Panc1 (cell line): ENCODE measurements at regions not wholly inside any gene's neighbourhood (a gene's known extent, or its start where the extent isn't known, plus 50 kb on each side); places are given as distances from the start of the nearest gene placed in this dataset.

ENCODE experiments used
- ATAC-seq: fragments of 200-7000 bp; cut with Tn5 transposase; 2 replicates; pipeline ENCODE4 v1.9.1; 2020; ENCODE audit warnings: mild to moderate bottlenecking, moderate library complexity
- BruUV-seq: library from RNA; stranded (reverse); fragments of 400-500 nt; replicated peaks from 2 replicates; lab custom pipeline; 2021; lab: Mats Ljungman, UMichigan
- CTCF ChIA-PET: fragments of 300-600 bp; sonication (Branson Sonifier 250); formaldehyde crosslinking; loops from one replicate; lab custom pipeline; 2022; ENCODE audit warnings: antibody characterized with exemption; lab: Charles Lee
- POLR2A ChIA-PET: fragments of 300-600 bp; sonication (Branson Sonifier 250); formaldehyde crosslinking; loops from one replicate; lab custom pipeline; 2022; ENCODE audit warnings: antibody characterized with exemption; lab: Charles Lee
- DNase-seq: peaks from one replicate; pipeline ENCODE4 v3.0.0-alpha.2; 2010; ENCODE audit warnings: low read depth, low spot score
- H3K27ac ChIP-seq: 2 replicates; pipeline ENCODE4 v1.5.1; 2011; ENCODE audit warnings: mild to moderate bottlenecking, low read length, inconsistent platforms
- H3K27me3 ChIP-seq: fragments of 200-500 bp; sonication (Bioruptor generic); 2 replicates; pipeline ENCODE4 v1.6.0; 2014; ENCODE audit warnings: low read length, inconsistent platforms; ENCODE audit not compliant: control insufficient read depth, insufficient read depth
- H3K36me3 ChIP-seq: fragments of 200-500 bp; sonication (Bioruptor generic); 2 replicates; pipeline ENCODE4 v1.5.1; 2014; ENCODE audit warnings: inconsistent platforms, mild to moderate bottlenecking, low read length, moderate library complexity; ENCODE audit not compliant: control insufficient read depth, insufficient read depth
- H3K4me1 ChIP-seq: 2 replicates; pipeline ENCODE4 v1.5.1; 2011; ENCODE audit warnings: inconsistent platforms, mild to moderate bottlenecking, low read length, moderate library complexity; ENCODE audit not compliant: control insufficient read depth, insufficient read depth
- H3K4me3 ChIP-seq, 2 experiments: 2 replicates each; pipeline ENCODE4 v1.5.1; 2011 to 2012; ENCODE audit warnings: low read depth in 2 of 2, low read length in 2 of 2, mild to moderate bottlenecking in 2 of 2, inconsistent platforms in 1 of 2, moderate library complexity in 1 of 2
- H3K9me3 ChIP-seq: fragments of 200-500 bp; sonication (Bioruptor generic); 2 replicates; pipeline ENCODE4 v1.5.1; 2014; ENCODE audit warnings: low read depth, mild to moderate bottlenecking, inconsistent platforms, low read length, moderate library complexity; ENCODE audit not compliant: control insufficient read depth, insufficient read depth
- CTCF ChIP-seq: fragments of 450-650 bp; IDR thresholded peaks from 2 replicates; pipeline ENCODE4 v1.5.1; 2017; ENCODE audit warnings: mild to moderate bottlenecking
- POLR2AphosphoS5 ChIP-seq: IDR thresholded peaks from 2 replicates; pipeline ENCODE4 v1.6.1; 2012; ENCODE audit warnings: mild to moderate bottlenecking, low read depth, low read length, moderate library complexity
- REST ChIP-seq, 2 experiments: IDR thresholded peaks; 2 replicates each; pipeline ENCODE4 v1.6.1; 2011 to 2012; ENCODE audit warnings: low read depth in 2 of 2, control low read depth in 1 of 2, low read length in 1 of 2, mild to moderate bottlenecking in 1 of 2, moderate library complexity in 1 of 2; ENCODE audit not compliant: insufficient read depth in 1 of 2
- SIN3A ChIP-seq: IDR thresholded peaks from 2 replicates; pipeline ENCODE4 v1.6.1; 2012; ENCODE audit warnings: low read depth, mild to moderate bottlenecking, low read length, moderate library complexity, borderline replicate concordance; ENCODE audit not compliant: insufficient read depth
- TCF7L2 ChIP-seq: IDR thresholded peaks from 2 replicates; pipeline ENCODE4 v1.6.1; 2011; ENCODE audit warnings: mild to moderate bottlenecking, low read depth, low read length, inconsistent platforms
- in situ Hi-C: cut with HindIII; loops from 2 replicates; pipeline ENCODE4 v1.10.0; 2016; ENCODE audit warnings: low sequenced_read_pairs, low pct_unique_long_range_greater_than_20kb
- intact Hi-C: fragments of 100-400 bp; cut with micrococcal nuclease; formaldehyde crosslinking; loops from one replicate; pipeline ENCODE4 v1.10.0; 2022; ENCODE audit not compliant: unreplicated experiment

- BruUV-seq: no TSS peak
- Histone ChIP-seq H3K9me3 (no peaks in the 10 kb centered on the region), H3K4me3 (no peak overlapping the region), H3K27me3 (peaks cover 13% of the 10 kb centered on the region), H3K36me3 (no peaks in the 10 kb centered on the region), H3K27ac (no peak overlapping the region), H3K4me1 (no peaks in the 10 kb centered on the region; the same call in 1 of the 2 replicates)
- ATAC-seq (no peak), DNase-seq (no peak)
- ChIA-PET POLR2A (no interaction called here), CTCF (interaction anchor here (0.5 kb wide), 1 partner anchor 247 kb away, joined by 3 read pairs; no protein-coding TSS in a partner anchor)
- intact Hi-C loops (no loop called here), in situ Hi-C loops (no loop called here)
- TF ChIP-seq POLR2AphosphoS5 (no peak), SIN3A (no peak), REST (IDR thresholded peaks at IDR 0.05; ENCODE audit: insufficient read depth in 1 of 2, low read depth in 2 of 2, low read length in 1 of 2) (no peak)
Observed at GRCh38 chr16:25443994-25444393, 186.3 kb upstream of the ZKSCAN2 start.

GRCh38 chr16:25434064-25434463, 176.4 kb upstream of the ZKSCAN2 start:
- Histone ChIP-seq H3K9me3 (no peaks in the 10 kb centered on the region), H3K27me3 (peaks cover 4% of the 10 kb centered on the region; the same call in 1 of the 2 replicates), H3K4me1 (no peaks in the 10 kb centered on the region), H3K27ac (no peak overlapping the region), H3K4me3 (no peak overlapping the region), H3K36me3 (no peaks in the 10 kb centered on the region)
- POLR2A ChIA-PET: no interaction called here
- no peak for ATAC-seq
- TF ChIP-seq SIN3A (no peak), POLR2AphosphoS5 (no peak), CTCF (no peak), TCF7L2 (no peak), REST (IDR thresholded peaks at IDR 0.05; ENCODE audit: insufficient read depth in 1 of 2, low read depth in 2 of 2, low read length in 1 of 2) (no peak)
- DNase-seq: no peak
- BruUV-seq: no TSS peak
- in situ Hi-C loops (no loop called here), intact Hi-C loops (no loop called here)
- CTCF ChIA-PET: no interaction called here
